ENCODE measurements at regions not wholly inside any gene's neighbourhood (a gene's known extent, or its start where the extent isn't known, plus 50 kb on each side); places are given as distances from the start of the nearest gene placed in this dataset.

GRCh38 chr4:57491388-57491787 lies 381.2 kb upstream of the IGFBP7 start:
- TF ChIP-seq CTCF (IDR thresholded peaks at IDR 0.05; ENCODE audit: insufficient read depth, missing control alignments), result no peak
- FAIRE-seq (no peak), DNase-seq (ENCODE audit: insufficient read length, low spot score) (no peak)

- FAIRE-seq (peak; percentile 29), DNase-seq (ENCODE audit: insufficient read length, low spot score) (no peak)
- TF ChIP-seq CTCF (IDR thresholded peaks at IDR 0.05; ENCODE audit: insufficient read depth, missing control alignments), result no peak
Observed at GRCh38 chr4:57490520-57491255, 380.5 kb upstream of the IGFBP7 start.

- no peak for TF ChIP-seq CTCF (IDR thresholded peaks at IDR 0.05; ENCODE audit: insufficient read depth, missing control alignments)
- DNase-seq (ENCODE audit: insufficient read length, low spot score) (no peak), FAIRE-seq (no peak)
Observed at GRCh38 chr4:57488366-57489162, 378.4 kb upstream of the IGFBP7 start.

- DNase-seq (ENCODE audit: insufficient read length, low spot score) (no peak), FAIRE-seq (no peak)
- no peak for TF ChIP-seq CTCF (IDR thresholded peaks at IDR 0.05; ENCODE audit: insufficient read depth, missing control alignments)
Observed at GRCh38 chr4:57475424-57475823, 365.2 kb upstream of the IGFBP7 start.

GRCh38 chr4:57465321-57466056 lies 355.3 kb upstream of the IGFBP7 start:
- no peak for FAIRE-seq
- TF ChIP-seq CTCF (IDR thresholded peaks at IDR 0.05; ENCODE audit: insufficient read depth, missing control alignments), result no peak
- DNase-seq (ENCODE audit: insufficient read length, low spot score), result no peak

- DNase-seq (ENCODE audit: insufficient read length, low spot score) (no peak), FAIRE-seq (peak; percentile 38)
Observed at GRCh38 chr4:57462843-57463242, 352.7 kb upstream of the IGFBP7 start.

More at GRCh38 chr4:57462843-57463242, 352.7 kb upstream of the IGFBP7 start:
- TF ChIP-seq CTCF (IDR thresholded peaks at IDR 0.05; ENCODE audit: insufficient read depth, missing control alignments), result no peak

Data from D721Med (cell line).